GM23338 (cell line): ENCODE measurements at regions not wholly inside any gene's neighbourhood (a gene's known extent, or its start where the extent isn't known, plus 50 kb on each side); places are given as distances from the start of the nearest gene placed in this dataset.

Experiments used
- ATAC-seq: fragments of 200-7000 bp; cut with Tn5 transposase; 3 replicates; pipeline ENCODE4 v1.9.1; 2020
- DNase-seq: peaks from one replicate; pipeline ENCODE4 v3.0.0-alpha.2; 2015; ENCODE audit warnings: low spot score
- H2AFZ ChIP-seq: fragments of 200-600 bp; sonication (generic); 2 replicates; pipeline ENCODE4 v1.8.0; 2016; ENCODE audit warnings: antibody characterized with exemption, mild to moderate bottlenecking, moderate library complexity
- H3F3A ChIP-seq: fragments of 200-600 bp; sonication (generic); replicated peaks from 2 replicates; pipeline ENCODE4 v1.8.0; 2017; ENCODE audit warnings: antibody characterized with exemption, mixed run types, low read depth
- H3K27ac ChIP-seq: fragments of 200-600 bp; sonication (generic); 2 replicates; pipeline ENCODE4 v1.6.1; 2016; ENCODE audit warnings: low read depth
- H3K27me3 ChIP-seq: fragments of 200-600 bp; sonication (generic); 2 replicates; pipeline ENCODE4 v1.8.0; 2016; ENCODE audit warnings: mild to moderate bottlenecking, mixed run types, moderate library complexity; ENCODE audit not compliant: insufficient read depth
- H3K36me3 ChIP-seq: fragments of 200-600 bp; sonication (generic); 2 replicates; pipeline ENCODE4 v1.8.0; 2016; ENCODE audit warnings: mild to moderate bottlenecking; ENCODE audit not compliant: insufficient read depth
- H3K4me1 ChIP-seq: fragments of 200-600 bp; sonication (generic); 2 replicates; pipeline ENCODE4 v1.8.0; 2016; ENCODE audit warnings: mild to moderate bottlenecking, moderate library complexity; ENCODE audit not compliant: insufficient read depth
- H3K4me2 ChIP-seq: fragments of 200-600 bp; sonication (generic); 2 replicates; pipeline ENCODE4 v1.7.1; 2017; ENCODE audit warnings: mixed run types
- H3K4me3 ChIP-seq: fragments of 200-600 bp; sonication (generic); 2 replicates; pipeline ENCODE4 v1.6.1; 2016; ENCODE audit warnings: mixed run types
- H3K79me2 ChIP-seq: fragments of 200-600 bp; sonication (generic); replicated peaks from 2 replicates; pipeline ENCODE4 v1.8.0; 2017; ENCODE audit warnings: mild to moderate bottlenecking; ENCODE audit not compliant: insufficient read depth
- H3K9me2 ChIP-seq: fragments of 200-600 bp; sonication (generic); 2 replicates; pipeline ENCODE4 v1.8.0; 2017; ENCODE audit not compliant: insufficient read depth
- H4K20me1 ChIP-seq: fragments of 200-600 bp; sonication (generic); replicated peaks from 2 replicates; pipeline ENCODE4 v1.8.0; 2017; ENCODE audit warnings: mild to moderate bottlenecking; ENCODE audit not compliant: insufficient read depth
- H3K27ac Mint-ChIP-seq: 2 replicates; pipeline ENCODE4 v1.8.0; 2020; ENCODE audit warnings: inconsistent platforms, mild to moderate bottlenecking, moderate library complexity, mixed read lengths
- H3K27me3 Mint-ChIP-seq: 3 replicates; pipeline ENCODE4 v1.8.0; 2022; ENCODE audit warnings: low read depth, mild to moderate bottlenecking, moderate library complexity, mixed read lengths, inconsistent platforms; ENCODE audit not compliant: insufficient read depth, poor library complexity
- H3K36me3 Mint-ChIP-seq: 3 replicates; pipeline ENCODE4 v1.8.0; 2021; ENCODE audit warnings: low read depth, mild to moderate bottlenecking, inconsistent platforms, moderate library complexity, mixed read lengths
- H3K4me1 Mint-ChIP-seq: 3 replicates; pipeline ENCODE4 v1.8.0; 2020; ENCODE audit warnings: mild to moderate bottlenecking, inconsistent platforms, mixed read lengths
- H3K4me3 Mint-ChIP-seq: 3 replicates; pipeline ENCODE4 v1.8.0; 2021; ENCODE audit warnings: moderate library complexity, mild to moderate bottlenecking, inconsistent platforms, mixed read lengths
- H3K9me3 Mint-ChIP-seq: 3 replicates; pipeline ENCODE4 v1.8.0; 2020; ENCODE audit warnings: moderate library complexity, mild to moderate bottlenecking, inconsistent platforms, mixed read lengths
- CREB1 ChIP-seq: fragments of 250-450 bp; sonication (Bioruptor Pico); IDR thresholded peaks from 2 replicates; pipeline ENCODE4 v1.5.0; 2020; ENCODE audit warnings: low read depth, mild to moderate bottlenecking, moderate library complexity
- EZH2 ChIP-seq: fragments of 200-600 bp; sonication (generic); IDR thresholded peaks from one replicate; pipeline ENCODE4 v1.8.0; 2017; ENCODE audit warnings: antibody characterized with exemption, mild to moderate bottlenecking, low read depth; ENCODE audit not compliant: unreplicated experiment
- EZH2phosphoT487 ChIP-seq: fragments of 200-600 bp; sonication (generic); IDR thresholded peaks from one replicate; pipeline ENCODE4 v1.8.1; 2018; ENCODE audit warnings: antibody characterized with exemption; ENCODE audit not compliant: unreplicated experiment
- JUNB ChIP-seq: IDR thresholded peaks from one replicate; pipeline ENCODE4 v1.6.1; 2016; ENCODE audit warnings: antibody characterized with exemption; ENCODE audit not compliant: unreplicated experiment
- NANOG ChIP-seq: IDR thresholded peaks from 2 replicates; pipeline ENCODE4 v1.6.1; 2016; ENCODE audit warnings: antibody characterized with exemption, borderline replicate concordance
- POLR2AphosphoS5 ChIP-seq: IDR thresholded peaks from 2 replicates; pipeline ENCODE4 v1.6.1; 2016; ENCODE audit warnings: antibody characterized with exemption, low read depth
- STAT1 ChIP-seq: IDR thresholded peaks from one replicate; pipeline ENCODE4 v1.6.1; 2016; ENCODE audit warnings: antibody characterized with exemption; ENCODE audit not compliant: unreplicated experiment
- ZNF114 ChIP-seq: fragments of 250-450 bp; sonication (Bioruptor Pico); IDR thresholded peaks from 2 replicates; pipeline ENCODE4 v1.5.0; 2020; ENCODE audit warnings: mild to moderate bottlenecking, moderate library complexity
- ZNF331 ChIP-seq: fragments of 250-450 bp; sonication (Bioruptor Pico); IDR thresholded peaks from 2 replicates; pipeline ENCODE4 v1.5.0; 2020; ENCODE audit warnings: low read depth, mild to moderate bottlenecking, moderate library complexity
- ZNF462 ChIP-seq: fragments of 250-450 bp; sonication (Bioruptor Pico); IDR thresholded peaks from 2 replicates; pipeline ENCODE4 v1.5.0; 2020; ENCODE audit warnings: mild to moderate bottlenecking, moderate library complexity
- TF ChIP-seq, protein P1 (sequence below), 2 experiments: fragments of 200-600 bp in 1 of 2; sonication (generic) in 1 of 2; conservative IDR thresholded peaks; 2 replicates each; pipeline versions ENCODE4 v1.5.1 to v1.6.1; 2016 to 2017; ENCODE audit warnings: antibody characterized with exemption in 2 of 2, low read depth in 2 of 2, mild to moderate bottlenecking in 2 of 2, moderate library complexity in 1 of 2
- TF ChIP-seq, protein P2 (sequence below): IDR thresholded peaks from 2 replicates; pipeline ENCODE4 v1.6.1; 2016; ENCODE audit warnings: antibody characterized with exemption
- TF ChIP-seq, protein P3 (sequence below): IDR thresholded peaks from one replicate; pipeline ENCODE4 v1.6.1; 2018; ENCODE audit warnings: antibody characterized with exemption; ENCODE audit not compliant: unreplicated experiment

GRCh38 chr6:67629258-67629657 is 1005.8 kb upstream of the ADGRB3 start:
- no peak overlapping the region for H3K4me3 Mint-ChIP-seq
- H3F3A ChIP-seq = no peaks in the 10 kb centered on the region
- no peaks in the 10 kb centered on the region for H3K36me3 ChIP-seq
- no peaks in the 10 kb centered on the region for H3K9me2 ChIP-seq
- H3K4me1 Mint-ChIP-seq = no peaks in the 10 kb centered on the region
- no peaks in the 10 kb centered on the region for H3K4me1 ChIP-seq
- H3K36me3 Mint-ChIP-seq = 0 out of 3 replicates have a peak, but pooled peaks cover 3% of the 10 kb centered on the region
- H3K27ac ChIP-seq = no peak overlapping the region
- peaks cover 13% of the 10 kb centered on the region for H3K9me3 Mint-ChIP-seq
- H3K79me2 ChIP-seq = no peaks in the 10 kb centered on the region
- no peak overlapping the region for H3K27ac Mint-ChIP-seq
- ATAC-seq = no peak
- no peaks in the 10 kb centered on the region for H3K27me3 ChIP-seq
- H4K20me1 ChIP-seq = no peaks in the 10 kb centered on the region
- no peak overlapping the region for H3K4me2 ChIP-seq
- H3K4me3 ChIP-seq = no peak overlapping the region
- DNase-seq = no peak
- no peaks in the 10 kb centered on the region for H3K27me3 Mint-ChIP-seq
- H2AFZ ChIP-seq = no peak overlapping the region
- TF ChIP-seq EZH2phosphoT487 (no peak), JUNB (no peak), STAT1 (no peak), ZNF331 (CRISPR knock-in tag) (no peak), ZNF462 (CRISPR knock-in tag) (no peak), ZNF114 (no peak), POLR2AphosphoS5 (no peak), NANOG (no peak), CREB1 (CRISPR knock-in tag) (no peak), EZH2 (no peak)
- TF ChIP-seq, protein P1, sequence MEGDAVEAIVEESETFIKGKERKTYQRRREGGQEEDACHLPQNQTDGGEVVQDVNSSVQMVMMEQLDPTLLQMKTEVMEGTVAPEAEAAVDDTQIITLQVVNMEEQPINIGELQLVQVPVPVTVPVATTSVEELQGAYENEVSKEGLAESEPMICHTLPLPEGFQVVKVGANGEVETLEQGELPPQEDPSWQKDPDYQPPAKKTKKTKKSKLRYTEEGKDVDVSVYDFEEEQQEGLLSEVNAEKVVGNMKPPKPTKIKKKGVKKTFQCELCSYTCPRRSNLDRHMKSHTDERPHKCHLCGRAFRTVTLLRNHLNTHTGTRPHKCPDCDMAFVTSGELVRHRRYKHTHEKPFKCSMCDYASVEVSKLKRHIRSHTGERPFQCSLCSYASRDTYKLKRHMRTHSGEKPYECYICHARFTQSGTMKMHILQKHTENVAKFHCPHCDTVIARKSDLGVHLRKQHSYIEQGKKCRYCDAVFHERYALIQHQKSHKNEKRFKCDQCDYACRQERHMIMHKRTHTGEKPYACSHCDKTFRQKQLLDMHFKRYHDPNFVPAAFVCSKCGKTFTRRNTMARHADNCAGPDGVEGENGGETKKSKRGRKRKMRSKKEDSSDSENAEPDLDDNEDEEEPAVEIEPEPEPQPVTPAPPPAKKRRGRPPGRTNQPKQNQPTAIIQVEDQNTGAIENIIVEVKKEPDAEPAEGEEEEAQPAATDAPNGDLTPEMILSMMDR (conservative IDR thresholded peaks at IDR 0.05; ENCODE audit: low read depth in 2 of 2) = no peak
- TF ChIP-seq, protein P2, sequence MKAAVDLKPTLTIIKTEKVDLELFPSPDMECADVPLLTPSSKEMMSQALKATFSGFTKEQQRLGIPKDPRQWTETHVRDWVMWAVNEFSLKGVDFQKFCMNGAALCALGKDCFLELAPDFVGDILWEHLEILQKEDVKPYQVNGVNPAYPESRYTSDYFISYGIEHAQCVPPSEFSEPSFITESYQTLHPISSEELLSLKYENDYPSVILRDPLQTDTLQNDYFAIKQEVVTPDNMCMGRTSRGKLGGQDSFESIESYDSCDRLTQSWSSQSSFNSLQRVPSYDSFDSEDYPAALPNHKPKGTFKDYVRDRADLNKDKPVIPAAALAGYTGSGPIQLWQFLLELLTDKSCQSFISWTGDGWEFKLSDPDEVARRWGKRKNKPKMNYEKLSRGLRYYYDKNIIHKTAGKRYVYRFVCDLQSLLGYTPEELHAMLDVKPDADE = no peak
- TF ChIP-seq, protein P3, sequence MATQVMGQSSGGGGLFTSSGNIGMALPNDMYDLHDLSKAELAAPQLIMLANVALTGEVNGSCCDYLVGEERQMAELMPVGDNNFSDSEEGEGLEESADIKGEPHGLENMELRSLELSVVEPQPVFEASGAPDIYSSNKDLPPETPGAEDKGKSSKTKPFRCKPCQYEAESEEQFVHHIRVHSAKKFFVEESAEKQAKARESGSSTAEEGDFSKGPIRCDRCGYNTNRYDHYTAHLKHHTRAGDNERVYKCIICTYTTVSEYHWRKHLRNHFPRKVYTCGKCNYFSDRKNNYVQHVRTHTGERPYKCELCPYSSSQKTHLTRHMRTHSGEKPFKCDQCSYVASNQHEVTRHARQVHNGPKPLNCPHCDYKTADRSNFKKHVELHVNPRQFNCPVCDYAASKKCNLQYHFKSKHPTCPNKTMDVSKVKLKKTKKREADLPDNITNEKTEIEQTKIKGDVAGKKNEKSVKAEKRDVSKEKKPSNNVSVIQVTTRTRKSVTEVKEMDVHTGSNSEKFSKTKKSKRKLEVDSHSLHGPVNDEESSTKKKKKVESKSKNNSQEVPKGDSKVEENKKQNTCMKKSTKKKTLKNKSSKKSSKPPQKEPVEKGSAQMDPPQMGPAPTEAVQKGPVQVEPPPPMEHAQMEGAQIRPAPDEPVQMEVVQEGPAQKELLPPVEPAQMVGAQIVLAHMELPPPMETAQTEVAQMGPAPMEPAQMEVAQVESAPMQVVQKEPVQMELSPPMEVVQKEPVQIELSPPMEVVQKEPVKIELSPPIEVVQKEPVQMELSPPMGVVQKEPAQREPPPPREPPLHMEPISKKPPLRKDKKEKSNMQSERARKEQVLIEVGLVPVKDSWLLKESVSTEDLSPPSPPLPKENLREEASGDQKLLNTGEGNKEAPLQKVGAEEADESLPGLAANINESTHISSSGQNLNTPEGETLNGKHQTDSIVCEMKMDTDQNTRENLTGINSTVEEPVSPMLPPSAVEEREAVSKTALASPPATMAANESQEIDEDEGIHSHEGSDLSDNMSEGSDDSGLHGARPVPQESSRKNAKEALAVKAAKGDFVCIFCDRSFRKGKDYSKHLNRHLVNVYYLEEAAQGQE = no peak
